GM23248 (cell line): ENCODE measurements at regions not wholly inside any gene's neighbourhood (a gene's known extent, or its start where the extent isn't known, plus 50 kb on each side); places are given as distances from the start of the nearest gene placed in this dataset.

Experiments
- EZH2 ChIP-seq: fragments of 200-600 bp; sonication (generic); IDR thresholded peaks from 2 replicates; pipeline ENCODE4 v1.6.1; 2018; ENCODE audit warnings: antibody characterized with exemption, mild to moderate bottlenecking; ENCODE audit not compliant: insufficient read depth, poor library complexity, severe bottlenecking
- EZH2phosphoT487 ChIP-seq: fragments of 200-600 bp; sonication (generic); IDR thresholded peaks from 2 replicates; pipeline ENCODE4 v1.6.1; 2018; ENCODE audit warnings: antibody characterized with exemption, moderate library complexity, mild to moderate bottlenecking, low read depth; ENCODE audit not compliant: insufficient read depth

DNA sequence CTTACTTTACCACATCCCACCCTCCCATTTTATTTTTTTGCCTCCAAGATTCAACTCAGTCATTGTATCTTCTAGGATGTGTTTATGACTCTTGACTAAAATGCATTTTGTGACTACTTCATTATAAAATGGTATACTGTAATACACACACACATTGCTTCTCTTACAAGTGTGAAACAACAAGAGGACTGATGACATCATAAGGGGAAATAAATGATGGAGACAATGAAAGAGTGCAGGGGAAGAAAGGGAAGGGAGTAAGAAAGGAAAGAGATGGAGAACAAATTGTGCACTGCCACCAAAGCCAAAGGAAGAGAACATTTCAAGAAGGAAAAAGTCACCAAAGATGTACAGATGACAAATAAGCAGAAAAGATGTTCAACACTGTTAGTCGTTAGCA is 102.6 kb downstream of the CD164 start:
- TF ChIP-seq EZH2phosphoT487 (no peak), EZH2 (no peak)
